ENCODE measurements at regions not wholly inside any gene's neighbourhood (a gene's known extent, or its start where the extent isn't known, plus 50 kb on each side); places are given as distances from the start of the nearest gene placed in this dataset.

DNA sequence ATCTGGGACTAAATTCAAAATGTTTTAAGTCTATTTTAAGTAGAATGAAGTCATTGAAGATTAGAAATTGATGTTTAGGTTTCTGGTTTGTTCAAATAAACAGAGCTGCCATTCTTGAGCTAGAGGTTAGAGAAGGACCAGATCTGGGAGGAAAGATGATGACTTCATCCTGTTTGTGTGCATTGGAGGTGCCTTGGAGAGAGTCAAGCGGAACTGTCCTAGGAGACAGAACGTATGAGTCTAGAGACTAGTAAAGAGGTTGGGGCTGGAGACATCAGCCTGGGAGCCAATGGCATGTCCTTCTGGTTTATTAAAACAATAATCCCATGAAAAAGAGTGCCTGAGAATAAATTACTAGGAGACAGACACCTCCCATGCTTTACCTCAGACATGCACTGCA, 303.4 kb downstream of the KBTBD8 start:
- no peaks in the 10 kb centered on the region for H3K4me1 ChIP-seq (ENCODE audit: control insufficient read depth, insufficient read depth, low read length)
- Mint-ChIP-seq H3K4me1 (no peaks in the 10 kb centered on the region), H3K9me3 (peaks cover 0 to 6% of the 10 kb centered on the region in 2 donors), H3K27me3 (ENCODE audit: low read depth in 2 of 2) (no peaks in the 10 kb centered on the region), H3K4me3 (no peak overlapping the region), H3K36me3 (no peaks in the 10 kb centered on the region), H3K27ac (no peak overlapping the region)
- no peaks in the 10 kb centered on the region for H3K9me3 ChIP-seq (ENCODE audit: control insufficient read depth, insufficient read depth, low read length)
- no peak for DNase-seq
- H3K36me3 ChIP-seq (ENCODE audit: control insufficient read depth, insufficient read depth, low read length), result no peaks in the 10 kb centered on the region
- no peak overlapping the region for H3K27ac ChIP-seq (ENCODE audit: low read length)
- H3K27me3 ChIP-seq (ENCODE audit: control insufficient read depth, insufficient read depth, low read length), result no peaks in the 10 kb centered on the region
- TF ChIP-seq, protein P1, sequence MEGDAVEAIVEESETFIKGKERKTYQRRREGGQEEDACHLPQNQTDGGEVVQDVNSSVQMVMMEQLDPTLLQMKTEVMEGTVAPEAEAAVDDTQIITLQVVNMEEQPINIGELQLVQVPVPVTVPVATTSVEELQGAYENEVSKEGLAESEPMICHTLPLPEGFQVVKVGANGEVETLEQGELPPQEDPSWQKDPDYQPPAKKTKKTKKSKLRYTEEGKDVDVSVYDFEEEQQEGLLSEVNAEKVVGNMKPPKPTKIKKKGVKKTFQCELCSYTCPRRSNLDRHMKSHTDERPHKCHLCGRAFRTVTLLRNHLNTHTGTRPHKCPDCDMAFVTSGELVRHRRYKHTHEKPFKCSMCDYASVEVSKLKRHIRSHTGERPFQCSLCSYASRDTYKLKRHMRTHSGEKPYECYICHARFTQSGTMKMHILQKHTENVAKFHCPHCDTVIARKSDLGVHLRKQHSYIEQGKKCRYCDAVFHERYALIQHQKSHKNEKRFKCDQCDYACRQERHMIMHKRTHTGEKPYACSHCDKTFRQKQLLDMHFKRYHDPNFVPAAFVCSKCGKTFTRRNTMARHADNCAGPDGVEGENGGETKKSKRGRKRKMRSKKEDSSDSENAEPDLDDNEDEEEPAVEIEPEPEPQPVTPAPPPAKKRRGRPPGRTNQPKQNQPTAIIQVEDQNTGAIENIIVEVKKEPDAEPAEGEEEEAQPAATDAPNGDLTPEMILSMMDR (IDR thresholded peaks at IDR 0.05), result no peak
- ATAC-seq, result no peak
- no peak overlapping the region for H3K4me3 ChIP-seq (ENCODE audit: low read length)
- intact Hi-C loops (cut with micrococcal nuclease), result no loop called here
- 89% methylated on average over 2 of the region's 2 CpGs for WGBS (ENCODE audit: insufficient coverage)

DNA sequence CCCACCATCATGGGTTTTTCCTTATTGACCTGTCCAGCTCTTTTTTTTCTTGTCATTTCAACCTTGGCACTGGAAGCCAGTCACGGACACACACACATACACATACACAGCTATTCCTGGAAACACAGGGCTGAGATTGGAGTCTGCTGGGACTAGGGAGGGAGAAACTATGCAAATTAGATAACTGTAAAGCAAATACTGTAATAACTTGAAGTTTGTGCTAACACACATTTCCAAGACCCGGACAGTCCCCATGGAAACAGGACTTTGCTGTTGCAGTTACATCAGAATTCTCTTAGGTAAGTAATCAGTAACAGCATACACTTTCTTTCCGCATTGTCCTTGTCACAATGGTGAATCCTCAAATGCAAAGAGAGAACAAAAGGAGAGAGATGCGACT, 304.4 kb downstream of the KBTBD8 start:
- Histone ChIP-seq H3K27ac (ENCODE audit: low read length) (no peak overlapping the region), H3K4me1 (ENCODE audit: control insufficient read depth, insufficient read depth, low read length) (no peaks in the 10 kb centered on the region), H3K4me3 (ENCODE audit: low read length) (no peak overlapping the region), H3K36me3 (ENCODE audit: control insufficient read depth, insufficient read depth, low read length) (no peaks in the 10 kb centered on the region), H3K9me3 (ENCODE audit: control insufficient read depth, insufficient read depth, low read length) (no peaks in the 10 kb centered on the region), H3K27me3 (ENCODE audit: control insufficient read depth, insufficient read depth, low read length) (no peaks in the 10 kb centered on the region)
- Mint-ChIP-seq H3K9me3 (peaks cover 0 to 6% of the 10 kb centered on the region in 2 donors), H3K27me3 (ENCODE audit: low read depth in 2 of 2) (no peaks in the 10 kb centered on the region), H3K36me3 (no peaks in the 10 kb centered on the region), H3K4me3 (no peak overlapping the region), H3K4me1 (no peaks in the 10 kb centered on the region), H3K27ac (no peak overlapping the region)
- TF ChIP-seq, protein P1 (IDR thresholded peaks at IDR 0.05), result no peak
- intact Hi-C loops (cut with micrococcal nuclease), result no loop called here
- ATAC-seq (no peak), DNase-seq (no peak)
- 89% methylated on average over 2 of the region's 4 CpGs for WGBS (ENCODE audit: insufficient coverage)

DNA sequence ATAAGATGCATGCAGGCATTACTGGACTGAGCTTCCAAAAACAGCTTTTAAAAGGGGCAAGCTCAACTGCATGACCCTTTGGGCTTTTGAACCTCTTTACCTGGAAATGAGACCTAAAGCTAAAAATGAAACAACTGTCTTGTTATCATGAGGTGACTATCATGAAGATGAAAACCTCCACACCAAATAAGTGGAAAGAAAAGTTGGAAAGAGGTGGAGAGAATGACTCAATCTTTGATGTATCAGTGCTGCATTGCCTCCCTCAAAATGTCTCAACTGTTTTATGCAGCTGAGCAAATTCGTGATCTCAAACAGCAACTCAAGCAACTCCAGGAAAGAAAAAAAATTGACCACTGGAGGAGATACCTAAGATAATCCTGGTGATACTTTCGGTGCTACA, 307.1 kb downstream of the KBTBD8 start:
- TF ChIP-seq, protein P1 (IDR thresholded peaks at IDR 0.05), result no peak
- no peaks in the 10 kb centered on the region for H3K36me3 Mint-ChIP-seq
- DNase-seq (no peak), ATAC-seq (no peak)
- Histone ChIP-seq H3K4me1 (ENCODE audit: control insufficient read depth, insufficient read depth, low read length) (no peaks in the 10 kb centered on the region), H3K27me3 (ENCODE audit: control insufficient read depth, insufficient read depth, low read length) (no peaks in the 10 kb centered on the region), H3K4me3 (ENCODE audit: low read length) (no peak overlapping the region), H3K36me3 (ENCODE audit: control insufficient read depth, insufficient read depth, low read length) (no peaks in the 10 kb centered on the region), H3K9me3 (ENCODE audit: control insufficient read depth, insufficient read depth, low read length) (no peaks in the 10 kb centered on the region), H3K27ac (ENCODE audit: low read length) (no peak overlapping the region)
- H3K9me3 Mint-ChIP-seq, result peaks cover 0 to 8% of the 10 kb centered on the region in 2 donors
- intact Hi-C loops (cut with micrococcal nuclease), result no loop called here
- WGBS (ENCODE audit: insufficient coverage), result 86% methylated on average over 1 of the region's 2 CpGs
- H3K27me3 Mint-ChIP-seq (ENCODE audit: low read depth in 2 of 2), result no peaks in the 10 kb centered on the region
- no peak overlapping the region for H3K27ac Mint-ChIP-seq
- no peak overlapping the region for H3K4me3 Mint-ChIP-seq
- H3K4me1 Mint-ChIP-seq, result no peaks in the 10 kb centered on the region

DNA sequence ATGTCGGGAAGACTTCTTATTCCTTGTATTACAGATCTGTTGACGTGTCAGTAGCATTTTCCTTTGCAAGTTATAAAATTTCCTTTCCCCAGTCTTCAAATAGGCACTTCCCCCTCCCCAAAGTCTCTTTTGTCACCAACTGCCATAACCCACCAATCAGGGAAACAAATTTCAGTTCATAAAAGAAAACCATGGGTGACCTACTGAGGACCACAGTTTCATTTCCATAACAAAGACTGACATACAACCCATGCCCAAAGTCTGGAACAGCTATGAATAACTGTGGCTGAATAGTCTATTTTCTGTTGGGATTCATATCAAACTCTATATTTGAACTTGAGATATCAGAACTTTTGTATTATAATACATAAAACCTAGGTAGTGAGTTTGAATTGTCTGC, 307.8 kb downstream of the KBTBD8 start:
- DNase-seq (no peak), ATAC-seq (no peak)
- Histone ChIP-seq H3K4me1 (ENCODE audit: control insufficient read depth, insufficient read depth, low read length) (no peaks in the 10 kb centered on the region), H3K36me3 (ENCODE audit: control insufficient read depth, insufficient read depth, low read length) (no peaks in the 10 kb centered on the region), H3K27ac (ENCODE audit: low read length) (no peak overlapping the region), H3K9me3 (ENCODE audit: control insufficient read depth, insufficient read depth, low read length) (no peaks in the 10 kb centered on the region), H3K4me3 (ENCODE audit: low read length) (no peak overlapping the region), H3K27me3 (ENCODE audit: control insufficient read depth, insufficient read depth, low read length) (no peaks in the 10 kb centered on the region)
- WGBS (ENCODE audit: insufficient coverage), result 76% methylated on average over 2 of the region's 2 CpGs
- no peaks in the 10 kb centered on the region for H3K36me3 Mint-ChIP-seq
- H3K27ac Mint-ChIP-seq, result no peak overlapping the region
- intact Hi-C loops (cut with micrococcal nuclease), result no loop called here
- H3K9me3 Mint-ChIP-seq, result peaks cover 0 to 6% of the 10 kb centered on the region in 2 donors
- H3K4me1 Mint-ChIP-seq, result no peaks in the 10 kb centered on the region
- TF ChIP-seq, protein P1 (IDR thresholded peaks at IDR 0.05), result no peak
- no peak overlapping the region for H3K4me3 Mint-ChIP-seq
- no peaks in the 10 kb centered on the region for H3K27me3 Mint-ChIP-seq (ENCODE audit: low read depth in 2 of 2)
